GM20000 (cell line): ENCODE measurements at regions not wholly inside any gene's neighbourhood (a gene's known extent, or its start where the extent isn't known, plus 50 kb on each side); places are given as distances from the start of the nearest gene placed in this dataset.

Source experiments
- DNase-seq: peaks from one replicate; pipeline ENCODE4 v3.0.0; 2012; ENCODE audit warnings: low spot score
- TF ChIP-seq, protein P1 (sequence below): IDR thresholded peaks from 2 replicates; pipeline ENCODE4 v1.5.1; 2012; ENCODE audit warnings: mild to moderate bottlenecking, control low read depth; ENCODE audit errors: extremely low read depth, missing control alignments

DNA sequence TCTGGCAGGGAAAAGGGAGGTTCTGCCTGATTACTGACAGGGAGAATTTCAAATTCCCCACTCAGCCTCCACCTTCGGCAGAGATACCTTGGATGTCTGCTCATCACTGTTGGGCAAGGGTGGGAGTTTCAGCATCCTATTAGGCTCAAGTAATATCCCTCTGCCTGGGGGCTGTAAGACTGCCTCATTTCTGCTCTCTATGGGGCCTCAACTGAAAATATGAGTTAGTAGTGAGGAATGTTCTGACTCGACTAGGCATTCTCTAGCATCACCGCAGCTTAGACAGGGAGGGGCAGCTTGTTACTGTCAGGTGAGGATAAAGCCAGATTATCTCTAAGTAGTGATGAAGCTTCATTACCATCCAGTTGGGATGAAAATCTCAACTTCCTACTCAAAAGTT, 87.7 kb upstream of the LRP1B start:
- no peak for DNase-seq
- TF ChIP-seq, protein P1, sequence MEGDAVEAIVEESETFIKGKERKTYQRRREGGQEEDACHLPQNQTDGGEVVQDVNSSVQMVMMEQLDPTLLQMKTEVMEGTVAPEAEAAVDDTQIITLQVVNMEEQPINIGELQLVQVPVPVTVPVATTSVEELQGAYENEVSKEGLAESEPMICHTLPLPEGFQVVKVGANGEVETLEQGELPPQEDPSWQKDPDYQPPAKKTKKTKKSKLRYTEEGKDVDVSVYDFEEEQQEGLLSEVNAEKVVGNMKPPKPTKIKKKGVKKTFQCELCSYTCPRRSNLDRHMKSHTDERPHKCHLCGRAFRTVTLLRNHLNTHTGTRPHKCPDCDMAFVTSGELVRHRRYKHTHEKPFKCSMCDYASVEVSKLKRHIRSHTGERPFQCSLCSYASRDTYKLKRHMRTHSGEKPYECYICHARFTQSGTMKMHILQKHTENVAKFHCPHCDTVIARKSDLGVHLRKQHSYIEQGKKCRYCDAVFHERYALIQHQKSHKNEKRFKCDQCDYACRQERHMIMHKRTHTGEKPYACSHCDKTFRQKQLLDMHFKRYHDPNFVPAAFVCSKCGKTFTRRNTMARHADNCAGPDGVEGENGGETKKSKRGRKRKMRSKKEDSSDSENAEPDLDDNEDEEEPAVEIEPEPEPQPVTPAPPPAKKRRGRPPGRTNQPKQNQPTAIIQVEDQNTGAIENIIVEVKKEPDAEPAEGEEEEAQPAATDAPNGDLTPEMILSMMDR = no peak

DNA sequence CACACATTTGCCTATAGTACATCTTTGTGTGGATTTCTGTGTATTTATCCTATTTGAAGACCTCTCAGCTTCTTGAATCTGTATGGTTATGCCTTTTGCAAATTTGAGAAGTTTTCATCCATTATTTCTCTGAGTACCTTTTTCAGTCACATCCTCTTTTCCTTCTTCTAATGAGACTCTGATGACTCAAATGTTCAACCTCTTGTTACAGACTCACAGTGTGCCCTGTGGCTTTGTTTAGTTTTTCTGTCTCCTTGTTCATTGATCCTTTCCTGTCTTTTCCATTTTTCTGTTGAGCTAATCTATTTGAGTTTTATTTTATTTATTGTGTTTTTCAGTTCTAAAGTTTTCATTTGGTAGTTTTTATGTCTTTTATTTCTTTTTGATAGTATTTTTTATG, 87.0 kb upstream of the LRP1B start:
- no peak for DNase-seq
- TF ChIP-seq, protein P1 = no peak

- TF ChIP-seq, protein P1 = no peak
- DNase-seq = no peak
Measured at GRCh38 chr2:142200062-142200461, 69.2 kb upstream of the LRP1B start.

DNA sequence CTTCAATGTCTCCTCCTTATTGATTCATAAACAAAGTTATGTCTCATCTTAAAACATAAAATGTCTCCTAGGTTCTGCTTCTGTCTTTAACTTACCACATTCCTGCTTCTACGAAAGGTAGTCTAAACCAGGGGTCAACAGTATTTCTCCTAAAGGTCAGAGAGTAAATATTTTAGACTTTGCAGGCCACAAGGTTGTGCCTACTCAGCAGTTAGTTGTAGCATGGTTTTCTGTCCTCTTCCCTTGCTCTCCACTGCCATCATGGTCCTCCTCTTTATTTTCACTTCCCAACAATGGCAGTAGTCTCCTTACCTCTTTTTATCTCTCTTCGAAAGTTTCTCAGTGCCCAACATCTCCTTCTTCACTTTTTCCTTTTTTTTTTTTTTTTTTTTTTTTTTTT, 68.3 kb upstream of the LRP1B start:
- TF ChIP-seq, protein P1 = no peak
- no peak for DNase-seq

DNA sequence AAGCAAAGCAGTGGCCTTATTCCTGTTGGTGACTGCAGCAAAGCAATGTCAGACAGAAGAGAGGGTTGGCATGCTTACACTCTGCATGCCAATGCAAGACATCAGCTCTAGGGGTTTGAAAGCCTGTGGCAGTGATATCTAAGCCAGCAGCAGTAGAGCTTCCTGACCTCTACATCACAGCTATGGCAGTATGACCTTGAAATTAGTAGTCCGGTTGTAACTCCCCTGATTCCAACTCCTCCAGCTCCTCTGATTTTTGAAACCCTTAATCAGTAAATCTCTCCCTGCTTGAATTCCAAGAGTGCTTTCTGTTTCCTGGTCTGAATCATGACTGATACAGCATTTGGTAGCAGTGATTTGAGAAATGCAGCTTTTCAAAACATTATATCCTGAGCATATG, 60.0 kb upstream of the LRP1B start:
- TF ChIP-seq, protein P1 = no peak
- no peak for DNase-seq

DNA sequence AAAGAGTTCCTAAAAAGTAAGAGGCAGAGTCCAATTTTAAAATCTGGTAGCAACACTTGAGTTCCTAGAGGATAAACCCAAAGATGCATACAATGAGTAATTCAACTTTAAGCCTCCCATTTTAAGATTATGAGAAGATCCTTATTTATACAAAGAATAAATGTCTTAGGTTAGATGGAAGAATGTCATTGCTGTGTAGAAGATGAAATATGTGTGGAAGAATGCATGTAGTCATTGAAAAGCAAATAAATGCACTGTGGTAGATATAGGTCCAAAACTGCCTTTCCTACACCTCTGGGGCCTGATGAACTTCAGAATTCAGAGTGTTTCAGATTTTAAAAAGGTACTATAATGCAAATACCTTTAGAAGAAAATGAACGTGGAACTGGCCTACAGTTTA, 58.7 kb upstream of the LRP1B start:
- TF ChIP-seq, protein P1 = no peak
- DNase-seq = no peak

- DNase-seq = no peak
- TF ChIP-seq, protein P1 = no peak
Measured at GRCh38 chr2:142188562-142188961, 57.7 kb upstream of the LRP1B start.
